ENCODE measurements at regions not wholly inside any gene's neighbourhood (a gene's known extent, or its start where the extent isn't known, plus 50 kb on each side); places are given as distances from the start of the nearest gene placed in this dataset.
A peak's percentile ranks its signal among the peaks of the same experiment; 100 is the strongest.
"Not testable (repeated sequence)": the region's sequence is repeated elsewhere in the genome, so short reads cannot be mapped to it uniquely, and the experiment has no call there.

DNA sequence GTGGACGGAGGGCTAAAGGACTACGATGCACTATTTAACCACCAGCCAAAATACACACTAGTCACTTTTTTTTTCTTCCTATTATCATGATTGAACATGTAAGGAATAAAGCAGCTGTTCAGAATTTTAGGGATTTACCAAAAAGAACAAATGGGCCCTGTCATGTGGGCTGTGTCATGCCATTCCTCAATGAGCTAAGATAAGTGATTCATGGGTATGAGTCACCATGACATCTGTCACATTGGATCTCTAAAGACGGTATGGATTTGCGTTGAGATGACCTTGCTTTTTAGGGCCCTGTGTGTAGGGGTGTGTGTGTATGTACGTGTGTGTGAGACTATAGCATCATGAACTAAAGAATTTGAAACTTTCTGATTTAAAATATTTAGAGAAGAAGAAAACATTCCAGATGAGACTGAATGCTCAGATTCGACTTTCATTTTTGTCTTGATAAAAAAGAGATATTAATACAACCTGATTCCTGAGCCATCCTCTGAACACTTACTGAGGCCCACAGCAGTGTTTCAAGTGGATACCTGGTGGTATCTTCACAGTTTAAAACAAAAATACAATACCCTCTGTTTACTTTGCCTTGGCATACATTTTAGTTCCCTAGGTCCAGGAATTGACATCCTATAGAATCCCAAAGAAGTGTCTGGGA is 246.1 kb upstream of the DUSP10 start:
- H3K27me3 ChIP-seq (ENCODE audit: insufficient read depth, low read depth) = no peaks in the 10 kb centered on the region
- peaks cover 57% of the 10 kb centered on the region for H3K4me1 ChIP-seq (ENCODE audit: low read depth, poor library complexity, severe bottlenecking)
- H3K4me3 ChIP-seq (IDR thresholded peaks at IDR 0.05; ENCODE audit: insufficient read depth, low read depth, low read length) = no peak overlapping the region
- no peak overlapping the region for H3K27ac ChIP-seq
- TF ChIP-seq, protein P1, sequence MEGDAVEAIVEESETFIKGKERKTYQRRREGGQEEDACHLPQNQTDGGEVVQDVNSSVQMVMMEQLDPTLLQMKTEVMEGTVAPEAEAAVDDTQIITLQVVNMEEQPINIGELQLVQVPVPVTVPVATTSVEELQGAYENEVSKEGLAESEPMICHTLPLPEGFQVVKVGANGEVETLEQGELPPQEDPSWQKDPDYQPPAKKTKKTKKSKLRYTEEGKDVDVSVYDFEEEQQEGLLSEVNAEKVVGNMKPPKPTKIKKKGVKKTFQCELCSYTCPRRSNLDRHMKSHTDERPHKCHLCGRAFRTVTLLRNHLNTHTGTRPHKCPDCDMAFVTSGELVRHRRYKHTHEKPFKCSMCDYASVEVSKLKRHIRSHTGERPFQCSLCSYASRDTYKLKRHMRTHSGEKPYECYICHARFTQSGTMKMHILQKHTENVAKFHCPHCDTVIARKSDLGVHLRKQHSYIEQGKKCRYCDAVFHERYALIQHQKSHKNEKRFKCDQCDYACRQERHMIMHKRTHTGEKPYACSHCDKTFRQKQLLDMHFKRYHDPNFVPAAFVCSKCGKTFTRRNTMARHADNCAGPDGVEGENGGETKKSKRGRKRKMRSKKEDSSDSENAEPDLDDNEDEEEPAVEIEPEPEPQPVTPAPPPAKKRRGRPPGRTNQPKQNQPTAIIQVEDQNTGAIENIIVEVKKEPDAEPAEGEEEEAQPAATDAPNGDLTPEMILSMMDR (conservative IDR thresholded peaks at IDR 0.05; ENCODE audit: low read depth, low read length) = no peak
- no peaks in the 10 kb centered on the region for H3K79me2 ChIP-seq (ENCODE audit: insufficient read depth, low read depth)
- no peaks in the 10 kb centered on the region for H4K20me1 ChIP-seq (ENCODE audit: insufficient read depth)
- H3K36me3 ChIP-seq (ENCODE audit: insufficient read depth) = no peaks in the 10 kb centered on the region
- no peak overlapping the region for H2AFZ ChIP-seq (ENCODE audit: low read depth)
- no peak overlapping the region for H3K9ac ChIP-seq
- peak overlapping the region; percentile 20; the same call in 1 of the 2 replicates for H3K4me2 ChIP-seq

DNA sequence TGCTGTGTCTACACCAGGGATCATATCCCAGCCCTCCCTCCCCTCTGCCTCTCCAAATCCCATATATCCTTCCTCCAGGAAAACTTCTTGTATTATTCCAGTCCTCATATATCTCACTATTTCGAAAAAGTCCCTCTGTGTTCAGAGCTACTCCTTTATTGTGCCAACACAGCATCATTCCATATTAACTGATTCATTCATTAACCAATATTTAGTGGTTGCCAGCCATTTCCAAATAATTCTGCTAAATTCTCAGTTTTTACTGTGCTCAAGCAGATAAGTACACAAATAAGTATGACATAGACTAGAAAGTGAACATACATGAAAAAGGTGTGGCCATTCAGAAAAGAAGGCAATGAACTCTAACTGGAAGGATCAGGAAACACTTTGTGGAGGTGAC is 241.6 kb upstream of the DUSP10 start:
- peaks cover 12% of the 10 kb centered on the region for H3K4me1 ChIP-seq (ENCODE audit: low read depth, poor library complexity, severe bottlenecking)
- no peak overlapping the region for H2AFZ ChIP-seq (ENCODE audit: low read depth)
- H3K4me3 ChIP-seq (IDR thresholded peaks at IDR 0.05; ENCODE audit: insufficient read depth, low read depth, low read length) = no peak overlapping the region
- H3K4me2 ChIP-seq = no peak overlapping the region
- H3K9ac ChIP-seq = no peak overlapping the region
- H3K79me2 ChIP-seq (ENCODE audit: insufficient read depth, low read depth) = no peaks in the 10 kb centered on the region
- no peaks in the 10 kb centered on the region for H3K36me3 ChIP-seq (ENCODE audit: insufficient read depth)
- no peak overlapping the region for H3K27ac ChIP-seq
- H3K27me3 ChIP-seq (ENCODE audit: insufficient read depth, low read depth) = no peaks in the 10 kb centered on the region; the same call in 1 of the 2 replicates
- no peaks in the 10 kb centered on the region for H4K20me1 ChIP-seq (ENCODE audit: insufficient read depth)
- TF ChIP-seq, protein P1 (conservative IDR thresholded peaks at IDR 0.05; ENCODE audit: low read depth, low read length) = no peak

DNA sequence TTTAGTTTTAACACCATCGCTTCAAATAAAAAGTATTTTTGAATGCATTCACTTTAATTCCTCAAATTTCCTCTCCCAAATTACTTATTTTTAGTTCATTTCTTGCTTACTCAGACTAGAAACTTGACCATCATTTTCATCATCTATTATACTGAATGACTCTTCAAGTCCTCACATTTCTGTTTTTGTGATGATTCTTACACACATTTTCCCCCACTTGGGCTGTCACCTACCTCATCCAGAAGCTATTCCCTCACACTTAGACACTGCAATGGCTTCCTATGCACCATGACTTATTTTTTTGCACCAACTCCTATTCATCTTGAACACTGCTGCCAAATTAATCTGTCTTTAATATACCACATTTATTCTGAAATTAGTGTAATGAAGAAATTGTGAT is 239.6 kb upstream of the DUSP10 start:
- Histone ChIP-seq H3K79me2 (ENCODE audit: insufficient read depth, low read depth) (no peaks in the 10 kb centered on the region), H3K27ac (no peak overlapping the region), H3K36me3 (ENCODE audit: insufficient read depth) (no peaks in the 10 kb centered on the region), H2AFZ (ENCODE audit: low read depth) (no peak overlapping the region), H3K4me2 (no peak overlapping the region), H3K27me3 (ENCODE audit: insufficient read depth, low read depth) (no peaks in the 10 kb centered on the region; the same call in 1 of the 2 replicates), H3K4me1 (ENCODE audit: low read depth, poor library complexity, severe bottlenecking) (no peaks in the 10 kb centered on the region), H3K4me3 (IDR thresholded peaks at IDR 0.05; ENCODE audit: insufficient read depth, low read depth, low read length) (no peak overlapping the region), H4K20me1 (ENCODE audit: insufficient read depth) (no peaks in the 10 kb centered on the region), H3K9ac (no peak overlapping the region)
- TF ChIP-seq, protein P1 (conservative IDR thresholded peaks at IDR 0.05; ENCODE audit: low read depth, low read length) = no peak

DNA sequence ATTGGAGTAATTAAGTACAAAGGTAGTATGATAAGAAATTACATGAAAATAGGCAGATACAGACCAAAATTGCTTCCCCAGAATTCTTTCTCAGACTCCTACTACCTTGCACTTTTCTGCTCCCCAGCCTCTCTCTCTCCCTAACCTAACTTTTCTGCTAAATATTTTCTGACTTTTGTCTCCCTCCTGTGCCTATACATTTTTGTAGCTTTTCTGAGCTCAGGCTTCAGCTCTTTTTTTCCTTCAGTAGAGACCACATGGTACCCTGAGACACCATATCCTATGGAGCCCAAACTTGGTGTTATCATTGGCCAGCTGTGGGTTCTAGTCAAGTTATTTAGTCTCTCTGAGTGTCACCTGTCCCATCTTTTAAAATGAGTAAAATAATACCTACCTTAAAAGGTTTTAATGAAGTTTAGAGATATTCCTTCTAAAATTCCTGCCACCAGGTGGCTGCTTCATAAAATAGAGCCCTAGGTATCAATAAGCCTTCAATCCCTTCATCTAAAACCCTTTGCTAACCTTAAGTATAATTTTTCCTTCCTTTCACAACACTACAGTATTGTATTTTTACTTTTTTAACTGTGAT is 237.6 kb upstream of the DUSP10 start:
- H3K4me1 ChIP-seq (ENCODE audit: low read depth, poor library complexity, severe bottlenecking) = no peaks in the 10 kb centered on the region
- H3K79me2 ChIP-seq (ENCODE audit: insufficient read depth, low read depth) = no peaks in the 10 kb centered on the region
- H3K36me3 ChIP-seq (ENCODE audit: insufficient read depth) = no peaks in the 10 kb centered on the region
- H3K4me3 ChIP-seq (IDR thresholded peaks at IDR 0.05; ENCODE audit: insufficient read depth, low read depth, low read length) = no peak overlapping the region
- no peak overlapping the region for H3K9ac ChIP-seq
- no peak overlapping the region for H2AFZ ChIP-seq (ENCODE audit: low read depth)
- TF ChIP-seq, protein P1 (conservative IDR thresholded peaks at IDR 0.05; ENCODE audit: low read depth, low read length) = no peak; the same call in 1 of the 2 replicates
- no peak overlapping the region for H3K4me2 ChIP-seq
- H3K27ac ChIP-seq = no peak overlapping the region
- H3K27me3 ChIP-seq (ENCODE audit: insufficient read depth, low read depth) = no peaks in the 10 kb centered on the region; the same call in 1 of the 2 replicates
- H4K20me1 ChIP-seq (ENCODE audit: insufficient read depth) = no peaks in the 10 kb centered on the region

DNA sequence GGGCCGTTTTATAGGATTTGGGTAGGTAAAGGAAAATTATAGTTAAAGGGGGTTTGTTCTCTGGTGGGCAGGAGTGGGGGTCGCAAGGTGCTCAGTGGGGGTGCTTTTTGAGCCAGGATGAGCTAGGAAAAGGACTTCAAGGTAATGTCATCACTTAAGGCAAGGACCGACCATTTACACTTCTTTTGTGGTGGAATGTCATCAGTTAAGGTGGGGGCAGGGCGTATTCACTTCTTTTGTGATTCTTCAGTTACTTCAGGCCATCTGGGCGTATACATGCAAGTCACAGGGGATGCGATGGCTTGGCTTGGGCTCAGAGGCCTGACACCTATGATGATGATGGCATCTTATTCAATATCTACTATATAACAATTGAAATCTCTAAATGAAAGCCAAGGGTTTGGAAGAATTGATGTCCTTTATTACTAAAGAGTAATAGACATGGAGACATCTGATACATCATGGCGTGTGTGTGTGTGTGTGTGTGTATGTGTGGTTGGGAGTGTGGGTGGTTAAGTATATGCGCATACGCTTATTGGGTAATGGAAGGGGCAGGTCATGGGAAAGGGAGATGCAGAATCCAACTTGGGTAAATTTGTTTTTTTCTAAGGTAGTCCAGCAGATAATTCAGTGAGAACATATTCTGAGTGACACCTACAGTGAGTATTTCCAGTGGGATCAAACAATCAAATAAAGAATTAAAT is 236.9 kb upstream of the DUSP10 start:
- H3K4me3 ChIP-seq (IDR thresholded peaks at IDR 0.05; ENCODE audit: insufficient read depth, low read depth, low read length); H3K9ac ChIP-seq; H4K20me1 ChIP-seq (ENCODE audit: insufficient read depth); H3K27me3 ChIP-seq (ENCODE audit: insufficient read depth, low read depth); H3K4me1 ChIP-seq (ENCODE audit: low read depth, poor library complexity, severe bottlenecking); H3K27ac ChIP-seq; H2AFZ ChIP-seq (ENCODE audit: low read depth); H3K79me2 ChIP-seq (ENCODE audit: insufficient read depth, low read depth); H3K36me3 ChIP-seq (ENCODE audit: insufficient read depth); H3K4me2 ChIP-seq: not testable (repeated sequence)

DNA sequence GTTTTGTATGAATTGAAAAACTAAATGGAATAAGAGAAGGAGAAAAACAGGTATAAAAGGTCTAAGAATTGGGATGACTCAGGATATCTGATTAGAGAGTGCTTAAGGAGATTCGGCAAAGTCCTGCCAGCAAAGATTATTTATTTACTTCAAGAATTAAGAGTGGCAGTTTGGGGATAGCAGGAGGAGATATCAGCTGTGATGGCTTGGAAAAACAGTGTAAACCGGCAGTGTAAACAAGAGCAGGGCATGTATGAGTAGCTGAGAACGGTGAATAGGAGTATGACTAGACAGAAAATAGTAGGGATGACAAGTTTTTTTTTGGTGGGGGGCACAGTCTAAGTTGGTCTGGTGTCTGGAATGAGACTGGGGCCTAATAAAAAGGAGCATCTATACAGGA is 231.9 kb upstream of the DUSP10 start:
- H3K27me3 ChIP-seq (ENCODE audit: insufficient read depth, low read depth); H4K20me1 ChIP-seq (ENCODE audit: insufficient read depth); H3K4me3 ChIP-seq (IDR thresholded peaks at IDR 0.05; ENCODE audit: insufficient read depth, low read depth, low read length); H3K4me1 ChIP-seq (ENCODE audit: low read depth, poor library complexity, severe bottlenecking); H3K79me2 ChIP-seq (ENCODE audit: insufficient read depth, low read depth); H3K36me3 ChIP-seq (ENCODE audit: insufficient read depth); H3K9ac ChIP-seq; H2AFZ ChIP-seq (ENCODE audit: low read depth); H3K4me2 ChIP-seq; H3K27ac ChIP-seq: not testable (repeated sequence)

Measured in KMS-11 (cell line).